HL-60 (cell line): ENCODE measurements at regions not wholly inside any gene's neighbourhood (a gene's known extent, or its start where the extent isn't known, plus 50 kb on each side); places are given as distances from the start of the nearest gene placed in this dataset.

Experiments used
- CTCF ChIP-seq: IDR thresholded peaks from one replicate; pipeline ENCODE4 v1.5.1; 2011; ENCODE audit warnings: low read length, control low read depth, inconsistent platforms; ENCODE audit not compliant: insufficient read depth
- GABPA ChIP-seq: IDR thresholded peaks from 2 replicates; pipeline ENCODE4 v1.6.1; 2012; ENCODE audit warnings: low read depth
- POLR2AphosphoS5 ChIP-seq: IDR thresholded peaks from 2 replicates; pipeline ENCODE4 v1.6.1; 2012; ENCODE audit warnings: low read depth
- REST ChIP-seq: IDR thresholded peaks from 2 replicates; pipeline ENCODE4 v1.6.1; 2012; ENCODE audit warnings: low read depth; ENCODE audit not compliant: insufficient replicate concordance

GRCh38 chr3:115520241-115520640 lies 103.1 kb upstream of the GAP43 start:
- TF ChIP-seq GABPA (no peak), CTCF (no peak), REST (no peak), POLR2AphosphoS5 (no peak)
